ENCODE measurements at regions not wholly inside any gene's neighbourhood (a gene's known extent, or its start where the extent isn't known, plus 50 kb on each side); places are given as distances from the start of the nearest gene placed in this dataset.

GRCh38 chr3:152202976-152203626, 65.6 kb upstream of the MBNL1 start:
- TF ChIP-seq CTCF (IDR thresholded peaks at IDR 0.05; ENCODE audit: borderline replicate concordance, extremely low read depth, low read length, poor library complexity, severe bottlenecking), result no peak
- no peak for TF ChIP-seq EZH2 (IDR thresholded peaks at IDR 0.05; ENCODE audit: borderline replicate concordance, low read depth, low read length, severe bottlenecking)

Data from DND-41 (cell line).